Inflammatory macrophage treated with lipopolysaccharide for 1 hour (primary cell): ENCODE measurements at regions not wholly inside any gene's neighbourhood (a gene's known extent, or its start where the extent isn't known, plus 50 kb on each side); places are given as distances from the start of the nearest gene placed in this dataset.
"Not testable (repeated sequence)": the region's sequence is repeated elsewhere in the genome, so short reads cannot be mapped to it uniquely, and the experiment has no call there.

Experiments used
- DNase-seq, 2 donors: peaks; one replicate each; pipeline ENCODE4 v3.0.0-alpha.2; 2020 to 2022

DNA sequence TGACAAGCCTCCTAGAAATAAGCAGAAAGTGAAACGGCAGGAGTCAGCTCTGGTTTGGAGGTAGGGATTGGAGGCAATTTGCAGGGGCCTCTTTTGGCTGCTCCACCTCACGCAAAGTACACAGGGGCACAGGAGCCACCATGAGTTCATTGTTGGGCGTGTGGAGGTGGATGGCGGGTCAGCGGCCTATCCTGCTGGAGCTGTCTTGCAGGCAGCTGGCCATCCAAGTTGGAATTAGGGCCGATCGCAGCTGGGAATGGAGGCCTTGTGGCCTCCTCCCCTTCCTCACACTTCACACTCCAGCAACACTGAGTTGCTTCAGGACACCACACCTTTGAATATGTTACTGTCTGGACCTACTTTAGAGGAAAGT is 171.5 kb downstream of the MYCN start:
- no peak for DNase-seq

DNA sequence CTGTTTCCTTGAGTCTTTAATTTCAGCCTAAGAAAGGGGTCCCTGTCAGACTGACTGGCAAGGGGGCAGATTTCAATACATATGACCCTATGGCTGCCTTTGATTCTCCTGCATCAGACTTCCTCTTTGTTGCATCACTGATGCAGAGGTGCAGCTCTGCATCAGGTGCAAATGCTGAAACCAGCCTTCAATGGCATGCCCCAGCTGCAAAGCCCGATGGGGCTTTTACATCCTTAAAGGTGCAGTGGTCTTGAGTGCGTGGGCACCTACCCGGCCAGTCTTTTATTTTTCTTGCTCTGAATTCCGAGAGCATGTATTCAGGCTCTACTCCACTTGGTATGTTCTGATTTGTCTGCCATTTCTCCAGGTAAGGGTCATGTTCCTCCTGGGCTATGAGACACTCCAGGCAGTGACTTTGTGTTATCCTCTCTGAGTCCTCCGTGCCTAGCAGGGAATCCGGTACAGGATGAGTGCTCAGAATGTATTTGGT is 169.5 kb downstream of the MYCN start:
- no peak for DNase-seq

DNA sequence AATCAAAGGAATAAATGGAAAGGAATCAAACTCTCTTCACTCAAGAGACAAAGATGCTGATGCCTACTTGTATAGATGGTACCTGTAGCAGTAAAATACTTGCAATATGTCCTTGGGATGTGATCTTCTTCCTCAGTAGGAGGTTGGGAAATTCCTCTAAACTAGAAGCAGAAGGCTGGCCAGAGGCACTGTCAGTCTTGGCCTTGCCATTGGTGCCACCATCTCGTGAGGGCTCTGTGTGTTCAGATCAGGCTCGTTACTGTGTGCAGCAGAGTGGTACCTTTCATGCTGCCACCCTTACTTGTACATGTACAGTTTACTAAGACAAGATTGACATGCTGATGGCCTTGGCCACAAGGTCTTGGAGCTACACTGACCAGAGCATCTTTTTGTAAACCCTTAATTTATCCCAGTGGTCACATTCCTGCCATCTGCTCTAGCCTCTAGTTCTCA is 169.0 kb downstream of the MYCN start:
- DNase-seq = no peak

DNA sequence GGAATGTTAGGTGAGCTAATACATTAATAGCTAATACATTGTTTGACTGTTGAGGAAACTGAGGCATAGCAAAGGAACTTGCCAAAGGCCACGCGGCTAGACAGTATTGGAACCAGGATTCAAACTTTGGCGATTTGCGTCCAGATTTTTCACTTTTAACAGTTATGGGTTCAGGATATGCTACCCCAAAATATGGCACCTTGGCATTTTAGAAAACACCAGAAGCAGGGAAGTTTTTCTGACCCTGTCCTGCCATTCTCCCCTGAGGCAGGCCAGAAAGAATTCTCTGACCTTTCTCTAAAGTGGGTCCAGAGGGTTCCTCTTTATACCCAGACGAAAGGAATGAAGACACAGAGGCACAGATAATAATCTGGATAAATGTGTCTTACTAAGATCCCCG is 166.9 kb downstream of the MYCN start:
- DNase-seq = no peak

DNA sequence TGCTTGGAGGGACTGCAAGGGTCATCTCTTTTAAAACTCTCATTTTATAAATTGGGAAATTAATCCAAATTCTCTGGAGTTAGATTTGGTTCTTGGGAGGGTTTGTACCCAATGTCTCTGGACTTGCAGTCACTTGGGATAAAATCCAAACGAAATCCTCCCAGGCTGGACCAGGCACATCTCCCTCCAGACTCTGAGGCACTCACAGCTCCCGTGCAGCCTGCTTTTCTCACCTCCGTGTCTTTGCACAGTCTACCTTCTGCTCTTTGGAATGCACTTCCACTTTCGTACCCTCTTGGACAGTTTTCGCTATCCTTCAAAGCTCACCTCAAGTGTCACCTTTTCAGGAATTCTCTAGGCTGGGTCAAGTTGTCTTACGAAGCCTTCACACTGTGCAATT is 166.3 kb downstream of the MYCN start:
- no peak for DNase-seq

DNA sequence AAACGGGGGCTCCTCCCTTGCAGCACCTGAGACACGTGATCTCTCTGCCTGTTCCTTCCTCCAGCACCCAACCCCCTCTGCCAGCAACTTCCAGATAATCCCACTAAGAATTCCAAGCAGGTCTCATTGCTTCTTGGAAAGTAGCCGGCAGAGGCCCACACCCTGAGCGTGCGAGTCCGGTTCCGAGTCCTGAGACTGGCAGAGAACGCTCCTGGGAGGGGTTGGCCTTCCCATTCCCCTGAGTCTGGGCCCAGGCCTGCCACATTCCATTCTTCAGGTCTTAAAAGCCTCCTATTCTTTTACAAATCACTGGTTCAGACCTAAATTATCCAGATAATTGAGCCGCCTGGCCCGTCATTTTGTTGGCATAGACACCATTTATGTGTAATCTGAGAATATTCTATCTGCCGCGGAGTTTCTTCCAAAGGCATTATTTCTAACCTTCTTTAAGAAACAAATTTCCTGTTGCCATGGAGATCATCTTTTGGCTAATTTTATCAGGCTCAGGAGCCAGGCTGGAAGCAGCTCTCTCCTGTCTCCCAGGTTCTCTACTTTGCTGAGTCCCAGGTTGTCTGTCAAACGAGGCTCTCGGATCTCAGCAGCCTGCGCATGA is 165.4 kb downstream of the MYCN start:
- no peak for DNase-seq

DNA sequence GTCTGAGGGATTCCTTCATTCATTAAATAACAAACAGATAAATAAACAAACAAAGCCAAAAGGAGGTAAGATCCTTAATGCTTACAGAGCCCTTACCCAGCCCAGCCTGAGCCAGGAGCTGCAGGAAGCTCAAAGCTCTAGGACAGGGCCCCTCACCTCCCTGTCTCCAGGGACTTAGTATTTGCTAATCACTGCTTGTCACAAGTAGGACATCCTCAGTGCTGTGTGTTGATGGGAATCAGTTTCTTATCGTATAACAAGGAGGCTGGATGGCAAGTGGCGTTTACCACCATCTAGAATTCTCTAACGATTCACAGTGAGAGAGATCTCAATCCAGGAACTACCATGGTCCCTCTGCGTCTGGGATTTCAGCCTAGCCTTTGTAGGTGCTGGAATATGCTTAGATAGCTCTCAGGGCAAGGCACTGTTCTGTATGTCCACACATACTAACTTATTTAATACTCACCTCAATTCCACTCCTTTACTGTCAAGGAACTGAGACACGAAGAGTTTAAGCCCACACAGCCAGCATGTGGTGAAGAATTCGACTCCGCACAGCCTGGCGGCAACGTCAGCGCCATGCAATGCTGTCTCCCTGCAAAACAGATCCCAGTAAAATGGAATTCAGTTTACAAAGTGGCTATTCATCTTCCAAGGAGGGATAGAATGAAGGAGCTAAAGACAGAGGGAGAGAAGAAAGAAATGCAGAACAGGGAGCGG is 164.8 kb downstream of the MYCN start:
- DNase-seq = no peak

DNA sequence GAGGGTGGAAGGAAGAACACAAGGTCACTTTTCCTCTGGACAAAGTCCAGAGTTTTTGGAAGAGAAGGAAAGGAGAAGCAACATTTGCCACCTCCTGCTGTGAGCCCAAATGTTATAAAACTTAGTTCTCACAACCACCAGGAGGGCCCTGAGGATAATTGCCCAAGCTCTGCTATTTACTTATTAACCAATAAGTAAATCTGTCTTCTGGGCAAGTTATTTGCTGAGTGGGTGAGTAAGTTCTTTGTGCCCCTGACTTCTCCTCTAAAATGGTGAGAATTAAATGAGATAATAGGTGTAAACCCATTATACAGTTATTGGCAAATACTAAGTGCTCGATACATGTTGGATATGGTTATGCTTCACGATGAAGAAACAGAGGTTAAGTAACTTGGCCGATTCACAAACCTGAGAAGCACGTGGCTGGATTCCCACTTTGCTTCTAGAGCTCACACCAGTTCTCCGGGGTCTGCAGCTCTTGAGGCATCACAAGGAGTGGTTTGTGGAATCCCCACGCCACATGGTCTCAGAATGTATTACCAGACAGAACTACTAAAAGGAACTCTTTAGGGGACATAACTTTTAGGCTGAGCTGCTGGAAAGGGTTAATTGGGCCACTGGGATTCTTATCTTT is 164.1 kb downstream of the MYCN start:
- no peak for DNase-seq

DNA sequence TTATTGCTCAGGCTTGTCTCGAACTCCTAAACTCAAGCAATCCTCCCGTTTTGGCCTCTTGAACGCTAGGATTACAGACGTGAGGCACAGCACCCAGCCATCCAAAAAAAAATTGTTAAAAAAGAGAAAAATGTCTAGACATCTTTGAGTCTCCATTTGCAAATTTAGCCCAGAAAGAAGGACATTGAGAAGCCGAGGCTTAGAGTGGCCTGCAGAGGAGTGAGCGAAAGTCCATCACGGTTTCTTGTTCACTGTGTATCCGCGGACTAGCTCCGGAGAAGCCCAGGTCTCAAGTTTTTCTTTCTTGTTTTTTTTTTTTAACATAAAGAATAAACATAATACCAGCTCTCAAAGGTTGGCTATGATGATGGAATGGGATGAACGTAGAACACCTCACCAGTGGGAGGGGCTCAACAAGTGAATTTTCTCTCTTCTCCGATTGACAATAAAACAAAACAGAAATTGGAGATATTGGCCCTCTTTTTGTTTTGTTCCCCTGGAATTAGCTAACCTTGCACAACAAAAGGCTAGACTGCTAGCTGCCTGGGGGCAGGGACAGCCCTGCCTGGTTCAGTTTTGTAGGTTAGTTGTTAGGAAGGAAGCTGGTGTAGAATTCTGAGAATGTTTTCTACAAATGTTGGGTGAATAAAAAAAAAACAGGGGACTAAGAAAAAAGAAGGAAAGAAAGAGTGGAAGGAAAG is 163.4 kb downstream of the MYCN start:
- no peak for DNase-seq

DNA sequence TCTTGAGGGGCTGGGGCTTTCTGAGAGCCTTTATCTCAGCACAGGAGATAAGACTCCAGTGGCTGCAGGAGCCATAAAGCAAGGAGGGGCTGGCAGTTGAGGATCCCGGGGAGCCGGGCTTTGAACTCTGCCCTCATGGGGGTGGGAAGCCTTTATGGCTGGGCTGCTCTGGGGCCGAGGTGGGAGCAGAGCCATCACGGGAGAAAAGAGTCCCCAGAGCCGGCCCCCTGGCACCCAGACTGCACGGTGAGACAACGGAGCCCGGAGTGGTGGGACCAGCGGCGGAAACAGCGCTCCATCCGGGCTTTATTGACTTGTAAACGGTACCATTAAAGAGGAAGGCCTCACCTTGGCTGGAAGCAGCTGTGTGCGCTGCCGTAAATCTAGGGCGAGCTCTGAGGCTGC is 162.6 kb downstream of the MYCN start:
- DNase-seq = no peak

DNA sequence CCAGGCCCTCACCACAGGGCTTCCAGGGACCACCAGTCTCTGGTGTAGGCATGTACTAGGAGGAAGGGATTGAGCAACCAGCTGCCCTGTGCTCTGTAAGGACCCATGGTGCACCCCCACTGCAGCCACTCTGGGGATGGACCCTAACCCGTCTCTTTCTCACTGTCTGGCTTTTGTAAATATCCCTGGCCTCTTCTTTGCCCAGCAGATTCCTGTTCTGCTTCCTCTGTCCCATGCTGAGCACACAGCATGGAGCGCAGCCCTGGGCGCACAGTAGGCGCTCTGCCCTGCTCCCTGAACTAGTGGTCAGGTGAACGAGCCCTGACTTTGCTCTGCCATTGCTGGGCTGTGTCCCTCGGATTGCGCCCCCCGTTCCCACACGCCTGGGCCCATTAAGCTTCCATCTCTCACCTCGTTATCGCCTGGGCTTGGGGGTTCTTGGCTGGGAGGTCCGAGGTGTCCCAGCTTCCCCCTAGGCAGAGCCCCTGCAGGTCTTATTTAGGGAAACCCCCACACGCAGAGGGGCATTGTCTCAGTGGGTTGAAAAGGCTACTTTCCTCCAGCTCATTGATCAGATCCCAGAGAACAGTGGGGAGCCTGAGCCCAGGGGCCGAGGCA is 162.1 kb downstream of the MYCN start:
- no peak for DNase-seq

DNA sequence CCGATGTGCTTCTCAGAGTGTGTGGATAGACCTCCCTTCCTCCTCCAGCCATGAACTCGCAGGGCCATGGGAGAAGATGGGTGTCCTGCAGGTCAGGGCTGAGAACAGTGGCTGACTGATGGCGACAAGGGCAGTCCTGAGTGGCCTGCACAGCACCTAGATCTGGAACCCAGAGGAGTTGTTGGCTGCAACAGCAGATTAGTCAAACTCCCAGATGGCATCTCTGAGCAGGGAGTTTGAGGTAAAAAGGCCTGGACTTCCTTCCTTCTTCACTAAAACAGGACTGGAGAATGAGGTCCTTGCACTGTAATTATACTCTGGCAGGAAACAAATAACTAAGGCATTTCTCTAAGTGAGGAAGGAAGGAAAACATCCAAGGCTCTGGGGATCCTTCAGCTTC is 160.8 kb downstream of the MYCN start:
- DNase-seq = no peak

DNA sequence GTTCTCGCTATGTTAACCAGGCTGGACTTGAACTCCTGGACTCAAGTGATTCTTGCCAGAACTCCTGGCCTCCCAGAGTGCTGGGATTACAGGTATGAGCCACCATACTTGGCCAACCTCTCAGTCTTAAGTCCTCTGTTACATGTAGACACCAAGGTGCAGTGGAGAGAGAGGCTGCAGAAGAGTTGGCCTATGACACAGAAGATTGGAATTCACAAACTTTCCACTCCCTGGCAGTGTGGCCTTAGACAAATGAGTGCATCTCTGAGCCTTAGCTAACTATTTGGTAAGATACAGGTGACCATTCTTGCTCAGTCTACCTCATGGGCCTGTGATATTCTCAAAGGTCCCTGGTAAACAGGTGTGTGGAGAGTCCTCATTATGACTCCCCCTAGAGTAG is 159.7 kb downstream of the MYCN start:
- DNase-seq = no peak

DNA sequence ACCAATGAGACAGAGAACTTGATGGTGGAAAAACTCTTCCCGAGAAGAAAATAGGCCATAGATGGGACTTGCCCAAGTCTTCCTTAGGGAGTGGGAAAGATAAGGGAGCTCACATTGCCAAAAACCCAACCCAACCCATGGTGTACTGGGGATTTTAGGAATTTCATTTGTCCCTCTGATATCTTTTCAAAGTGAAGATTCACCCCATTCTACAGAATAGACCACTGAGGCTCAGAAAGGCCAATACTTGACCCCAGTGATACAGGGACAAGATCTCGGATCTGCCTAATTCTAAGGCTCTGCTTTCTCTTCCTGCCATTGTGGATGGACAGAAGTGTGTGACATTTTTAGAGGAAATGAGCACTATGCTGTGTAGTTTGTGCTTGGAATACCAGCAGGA is 159.0 kb downstream of the MYCN start:
- no peak for DNase-seq

DNA sequence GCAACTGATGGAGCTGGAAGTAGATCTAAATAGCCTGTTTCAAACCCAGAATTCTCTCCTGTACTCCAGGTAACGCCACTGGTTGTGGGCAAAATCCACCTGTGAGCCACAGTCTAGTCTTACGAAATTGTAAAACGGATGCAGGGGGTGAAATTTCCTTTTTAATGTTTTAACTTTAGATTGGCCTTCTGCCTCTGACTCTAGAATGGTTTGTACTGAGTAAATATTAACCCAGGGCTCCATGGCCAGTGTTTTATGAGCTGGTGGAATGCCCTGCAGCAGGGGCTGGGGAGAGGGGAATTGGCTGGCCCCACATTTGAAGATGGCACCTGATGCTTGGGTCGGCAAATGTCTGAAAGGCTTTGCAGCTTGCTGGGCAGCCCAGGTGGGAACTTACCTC is 156.6 kb downstream of the MYCN start:
- no peak for DNase-seq

DNA sequence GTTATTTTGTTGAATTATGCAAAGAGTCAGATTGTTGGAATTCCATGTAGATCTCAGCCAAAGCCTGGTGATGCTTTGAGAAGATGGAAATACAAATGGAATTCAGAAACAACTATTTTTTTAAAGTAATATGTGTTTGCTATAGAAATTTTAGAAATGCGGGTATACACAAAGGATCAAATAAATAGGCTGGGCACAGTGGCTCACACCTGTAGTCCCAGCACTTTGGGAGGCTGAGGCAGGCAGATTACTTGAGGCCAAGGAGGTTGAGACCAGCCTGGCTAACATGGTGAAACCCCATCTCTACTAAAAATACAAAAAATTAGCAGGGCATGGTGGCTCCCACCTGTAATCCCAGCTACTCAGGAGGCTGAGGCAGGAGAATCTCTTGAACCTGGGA is 155.1 kb downstream of the MYCN start:
- DNase-seq = not testable (repeated sequence)

DNA sequence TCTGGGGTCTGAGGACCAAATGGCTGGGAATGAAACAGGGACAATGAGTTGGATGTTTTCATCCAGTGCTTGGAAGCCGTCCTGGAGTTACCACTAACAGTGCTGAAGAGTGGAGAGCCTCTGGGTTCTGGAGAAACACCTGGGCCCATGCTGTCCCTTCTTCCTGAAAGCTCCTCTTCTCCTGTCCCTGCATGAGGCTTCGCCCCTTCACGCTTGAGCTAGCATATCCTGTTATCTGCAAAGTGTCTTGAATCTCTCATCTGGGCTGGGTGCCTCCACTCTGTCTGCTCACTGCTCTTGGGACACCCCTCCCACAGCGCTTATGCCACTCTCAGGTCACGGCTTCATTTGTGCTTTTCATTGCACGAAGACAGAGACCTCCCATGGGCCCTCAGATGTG is 154.5 kb downstream of the MYCN start:
- no peak for DNase-seq

DNA sequence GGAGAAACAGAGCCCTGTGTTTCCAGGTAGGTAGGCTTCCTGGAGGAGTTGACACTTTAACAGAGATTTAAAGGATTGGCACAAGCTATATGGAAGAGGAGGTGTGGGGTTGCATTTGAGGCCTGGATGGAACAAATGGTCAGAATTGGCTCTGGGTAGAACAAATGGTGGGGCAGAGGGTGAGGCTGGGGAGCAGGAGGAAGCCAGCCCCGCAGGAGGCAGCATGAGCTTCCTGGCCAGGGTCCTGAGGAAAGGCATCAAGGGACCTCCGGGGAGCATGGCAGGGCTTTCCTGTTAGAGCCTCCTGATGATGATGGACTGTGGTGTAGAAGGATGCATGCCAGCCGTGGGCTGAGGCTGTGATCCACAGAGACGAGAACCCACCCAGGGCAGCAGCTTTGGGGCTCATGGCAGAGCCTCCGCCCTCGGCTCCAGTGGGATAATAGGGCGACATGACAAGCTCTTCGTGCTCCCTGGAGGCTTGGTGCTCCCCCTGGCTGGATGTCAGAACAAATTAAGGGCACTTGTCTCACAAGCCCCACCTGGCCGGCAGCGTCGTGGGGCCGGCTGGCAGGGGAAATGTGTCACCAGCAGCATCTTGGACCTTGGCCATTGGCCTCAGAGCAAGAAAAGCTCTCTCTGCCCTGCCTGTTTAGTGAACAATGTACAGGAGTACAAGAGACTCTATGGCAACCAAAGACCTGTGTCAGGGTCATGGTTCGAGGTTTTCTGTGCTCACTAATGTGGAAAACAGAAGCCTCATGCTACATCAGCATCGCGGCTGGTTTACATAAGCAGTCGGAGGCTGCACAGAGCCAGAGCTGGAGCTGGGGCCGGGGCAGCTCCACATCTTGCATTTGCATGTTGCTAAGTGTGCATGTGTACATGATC is 153.5 kb downstream of the MYCN start:
- no peak for DNase-seq

DNA sequence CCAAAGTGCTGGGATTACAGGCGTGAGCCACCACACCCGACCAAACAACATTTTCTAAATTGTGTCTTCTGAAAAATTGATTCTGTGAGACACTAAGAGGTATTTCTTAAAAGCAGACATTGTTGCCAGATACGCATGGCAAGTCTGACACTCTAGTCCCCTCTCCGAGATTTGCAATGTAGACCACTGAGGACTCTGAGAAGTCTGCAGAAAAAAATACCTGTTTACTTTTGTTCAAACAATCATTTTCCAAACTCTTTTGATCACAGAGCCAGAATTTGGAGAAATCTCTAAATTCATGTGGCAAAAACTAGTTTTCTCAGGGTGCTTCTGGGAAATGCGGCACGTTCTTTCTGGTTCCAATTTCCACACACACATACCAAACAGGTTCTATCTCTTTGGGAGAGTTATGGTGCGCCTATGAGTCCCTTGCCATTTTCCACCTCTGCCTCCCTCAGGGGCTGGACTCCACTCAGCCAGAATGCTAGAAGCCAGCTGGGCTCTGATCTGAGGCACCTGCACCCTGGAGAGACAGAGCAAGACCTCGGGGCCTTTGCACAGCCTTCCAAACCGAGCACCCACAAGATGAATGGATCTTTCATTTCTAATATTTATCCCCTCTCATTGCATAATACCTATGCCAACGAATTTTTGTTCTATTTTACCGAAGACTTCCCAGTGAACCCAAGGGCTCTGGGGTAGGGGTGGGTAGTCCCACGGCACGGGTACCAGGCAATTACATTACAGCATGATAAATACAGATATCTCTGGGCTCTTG is 152.7 kb downstream of the MYCN start:
- DNase-seq = no peak

DNA sequence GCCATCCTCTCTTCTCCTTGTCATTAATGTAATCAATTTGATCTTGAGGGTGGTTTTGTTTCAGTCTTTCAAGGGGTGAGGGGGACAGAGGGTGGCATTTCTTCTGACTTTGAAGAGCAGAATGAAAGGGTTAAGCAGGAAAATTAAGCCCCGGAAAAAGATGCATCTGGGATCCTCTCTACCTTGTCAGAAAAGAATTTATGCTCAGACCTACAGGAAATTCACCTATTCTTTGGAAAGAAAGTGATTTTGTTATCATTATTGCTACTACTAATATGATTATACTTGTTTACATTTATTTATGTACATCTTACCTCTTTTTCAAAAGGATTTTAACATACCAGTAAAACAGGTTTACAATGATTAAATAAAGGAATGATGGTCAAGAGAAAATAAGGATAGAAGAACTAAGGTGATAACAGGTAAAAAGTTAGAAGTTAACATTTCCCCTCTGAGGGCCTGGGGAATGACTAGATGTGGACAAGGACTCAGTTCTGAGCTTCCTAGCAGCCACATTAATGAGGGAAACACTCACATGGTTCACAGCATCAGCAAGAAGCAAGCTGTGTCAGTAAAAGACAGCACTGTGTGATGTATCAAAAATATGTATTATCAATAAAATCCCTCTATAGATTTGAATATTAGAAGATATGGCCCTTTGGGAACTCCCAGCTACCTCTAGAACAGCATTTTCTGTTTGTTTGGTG is 151.4 kb downstream of the MYCN start:
- DNase-seq = no peak
